ENCODE measurements at regions not wholly inside any gene's neighbourhood (a gene's known extent, or its start where the extent isn't known, plus 50 kb on each side); places are given as distances from the start of the nearest gene placed in this dataset.
A peak's percentile ranks its signal among the peaks of the same experiment; 100 is the strongest.

GRCh38 chr11:15526032-15526431 is 411.3 kb downstream of the INSC start:
- no peaks in the 10 kb centered on the region for H3K27me3 ChIP-seq
- no peak for TF ChIP-seq POLR2A (IDR thresholded peaks at IDR 0.05)
- TF ChIP-seq, protein P1, sequence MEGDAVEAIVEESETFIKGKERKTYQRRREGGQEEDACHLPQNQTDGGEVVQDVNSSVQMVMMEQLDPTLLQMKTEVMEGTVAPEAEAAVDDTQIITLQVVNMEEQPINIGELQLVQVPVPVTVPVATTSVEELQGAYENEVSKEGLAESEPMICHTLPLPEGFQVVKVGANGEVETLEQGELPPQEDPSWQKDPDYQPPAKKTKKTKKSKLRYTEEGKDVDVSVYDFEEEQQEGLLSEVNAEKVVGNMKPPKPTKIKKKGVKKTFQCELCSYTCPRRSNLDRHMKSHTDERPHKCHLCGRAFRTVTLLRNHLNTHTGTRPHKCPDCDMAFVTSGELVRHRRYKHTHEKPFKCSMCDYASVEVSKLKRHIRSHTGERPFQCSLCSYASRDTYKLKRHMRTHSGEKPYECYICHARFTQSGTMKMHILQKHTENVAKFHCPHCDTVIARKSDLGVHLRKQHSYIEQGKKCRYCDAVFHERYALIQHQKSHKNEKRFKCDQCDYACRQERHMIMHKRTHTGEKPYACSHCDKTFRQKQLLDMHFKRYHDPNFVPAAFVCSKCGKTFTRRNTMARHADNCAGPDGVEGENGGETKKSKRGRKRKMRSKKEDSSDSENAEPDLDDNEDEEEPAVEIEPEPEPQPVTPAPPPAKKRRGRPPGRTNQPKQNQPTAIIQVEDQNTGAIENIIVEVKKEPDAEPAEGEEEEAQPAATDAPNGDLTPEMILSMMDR (IDR thresholded peaks at IDR 0.05): no peak
- H3K4me1 ChIP-seq: peaks cover 0 to 22% (median 0%) of the 10 kb centered on the region in 4 donors
- WGBS (ENCODE audit: insufficient coverage, low coverage, low lambda C conversion rate, missing lambda C conversion rate): 40% methylated on average over 2 of the region's 2 CpGs
- H3K36me3 ChIP-seq: no peaks in the 10 kb centered on the region
- no peaks in the 10 kb centered on the region for H3K9me3 ChIP-seq
- DNase-seq (peak; percentile 60 to 90 (median 86)), ATAC-seq (peak; percentile 93 to 97 (median 96))
- no peak overlapping the region for H3K4me3 ChIP-seq
- intact Hi-C loops (cut with DNase I): no loop called here
- H3K27ac ChIP-seq: peak overlapping the region in 2 of 3 donors; percentile 53 to 74

GRCh38 chr11:15526859-15527450 is 412.2 kb downstream of the INSC start:
- H3K9me3 ChIP-seq: no peaks in the 10 kb centered on the region
- H3K4me1 ChIP-seq: peaks cover 0 to 22% (median 0%) of the 10 kb centered on the region in 4 donors
- 50% methylated on average over 2 of the region's 2 CpGs for WGBS (ENCODE audit: insufficient coverage, low coverage, low lambda C conversion rate, missing lambda C conversion rate)
- no peaks in the 10 kb centered on the region for H3K27me3 ChIP-seq
- no peak for ATAC-seq
- no peak overlapping the region for H3K27ac ChIP-seq
- TF ChIP-seq, protein P1 (IDR thresholded peaks at IDR 0.05): no peak
- no peak for TF ChIP-seq POLR2A (IDR thresholded peaks at IDR 0.05)
- no peak for DNase-seq
- no peaks in the 10 kb centered on the region for H3K36me3 ChIP-seq
- no peak overlapping the region for H3K4me3 ChIP-seq
- intact Hi-C loops (cut with DNase I): no loop called here

GRCh38 chr11:15532432-15532831 is 417.7 kb downstream of the INSC start:
- peaks cover 0 to 5% (median 0%) of the 10 kb centered on the region in 4 donors for H3K4me1 ChIP-seq
- TF ChIP-seq, protein P1 (IDR thresholded peaks at IDR 0.05): no peak
- no peak for TF ChIP-seq POLR2A (IDR thresholded peaks at IDR 0.05)
- DNase-seq: no peak
- H3K36me3 ChIP-seq: no peaks in the 10 kb centered on the region
- intact Hi-C loops (cut with DNase I): no loop called here
- no peaks in the 10 kb centered on the region for H3K9me3 ChIP-seq
- no peaks in the 10 kb centered on the region for H3K27me3 ChIP-seq
- WGBS (ENCODE audit: insufficient coverage, low coverage, low lambda C conversion rate, missing lambda C conversion rate): 40% methylated on average over 4 of the region's 4 CpGs
- H3K4me3 ChIP-seq: no peak overlapping the region
- no peak overlapping the region for H3K27ac ChIP-seq
- peak in 3 of 4 donors; percentile 19 to 87 (median 57) for ATAC-seq

- H3K27ac ChIP-seq: no peak overlapping the region
- no peaks in the 10 kb centered on the region for H3K27me3 ChIP-seq
- H3K4me1 ChIP-seq: peaks cover 0 to 5% (median 0%) of the 10 kb centered on the region in 4 donors
- H3K9me3 ChIP-seq: no peaks in the 10 kb centered on the region
- no peak overlapping the region for H3K4me3 ChIP-seq
- intact Hi-C loops (cut with DNase I): no loop called here
- ATAC-seq (no peak), DNase-seq (no peak)
- no peaks in the 10 kb centered on the region for H3K36me3 ChIP-seq
- 60% methylated on average over 1 of the region's 2 CpGs for WGBS (ENCODE audit: insufficient coverage, low coverage, low lambda C conversion rate, missing lambda C conversion rate)
- no peak for TF ChIP-seq POLR2A (IDR thresholded peaks at IDR 0.05)
- TF ChIP-seq, protein P1 (IDR thresholded peaks at IDR 0.05): no peak
These were observed 419.5 kb downstream of the INSC start for GRCh38 chr11:15534266-15534665.

All from right lobe of liver (tissue), 6 donors.